HFF-Myc (cell line): ENCODE measurements at regions not wholly inside any gene's neighbourhood (a gene's known extent, or its start where the extent isn't known, plus 50 kb on each side); places are given as distances from the start of the nearest gene placed in this dataset.

Experiments used
- DNase-seq: peaks from one replicate; pipeline ENCODE4 v3.0.0-alpha.2; 2011; ENCODE audit warnings: low read depth; ENCODE audit errors: extremely low read depth
- H3K4me3 ChIP-seq: replicated peaks from 2 replicates; pipeline ENCODE4 v1.5.1; 2011; ENCODE audit warnings: low read depth, mild to moderate bottlenecking, control low read depth, low read length
- TF ChIP-seq, protein P1 (sequence below): IDR thresholded peaks from 2 replicates; pipeline ENCODE4 v1.5.1; 2012; ENCODE audit warnings: mild to moderate bottlenecking, low read depth, low read length, control low read depth; ENCODE audit errors: missing control alignments

DNA sequence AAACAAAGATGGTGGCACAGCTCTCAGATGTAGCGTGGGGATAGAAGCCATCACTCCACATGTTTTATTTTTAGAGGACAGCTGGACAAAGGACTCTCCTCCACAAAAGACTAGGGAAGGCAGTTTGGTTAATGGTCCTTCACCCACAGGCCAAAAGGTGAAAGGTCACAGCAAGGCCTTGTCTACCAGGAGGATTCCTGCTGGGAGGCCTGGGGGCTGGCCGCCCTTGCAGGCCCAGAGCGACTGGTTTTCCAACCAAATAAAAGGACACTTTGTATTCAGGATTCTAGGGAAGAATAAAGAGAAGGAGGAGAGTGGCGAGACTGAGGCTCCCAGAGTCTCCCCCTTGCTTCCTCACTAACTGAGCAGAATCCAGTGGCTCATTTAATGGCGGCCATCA is 94.3 kb downstream of the AXIN2 start:
- no peak for DNase-seq
- TF ChIP-seq, protein P1, sequence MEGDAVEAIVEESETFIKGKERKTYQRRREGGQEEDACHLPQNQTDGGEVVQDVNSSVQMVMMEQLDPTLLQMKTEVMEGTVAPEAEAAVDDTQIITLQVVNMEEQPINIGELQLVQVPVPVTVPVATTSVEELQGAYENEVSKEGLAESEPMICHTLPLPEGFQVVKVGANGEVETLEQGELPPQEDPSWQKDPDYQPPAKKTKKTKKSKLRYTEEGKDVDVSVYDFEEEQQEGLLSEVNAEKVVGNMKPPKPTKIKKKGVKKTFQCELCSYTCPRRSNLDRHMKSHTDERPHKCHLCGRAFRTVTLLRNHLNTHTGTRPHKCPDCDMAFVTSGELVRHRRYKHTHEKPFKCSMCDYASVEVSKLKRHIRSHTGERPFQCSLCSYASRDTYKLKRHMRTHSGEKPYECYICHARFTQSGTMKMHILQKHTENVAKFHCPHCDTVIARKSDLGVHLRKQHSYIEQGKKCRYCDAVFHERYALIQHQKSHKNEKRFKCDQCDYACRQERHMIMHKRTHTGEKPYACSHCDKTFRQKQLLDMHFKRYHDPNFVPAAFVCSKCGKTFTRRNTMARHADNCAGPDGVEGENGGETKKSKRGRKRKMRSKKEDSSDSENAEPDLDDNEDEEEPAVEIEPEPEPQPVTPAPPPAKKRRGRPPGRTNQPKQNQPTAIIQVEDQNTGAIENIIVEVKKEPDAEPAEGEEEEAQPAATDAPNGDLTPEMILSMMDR, result no peak

GRCh38 chr17:65466547-65466946 is 94.9 kb downstream of the AXIN2 start:
- TF ChIP-seq, protein P1, result no peak
- no peak for DNase-seq
- no peak overlapping the region for H3K4me3 ChIP-seq

More for the DNA sequence above, 94.3 kb downstream of the AXIN2 start:
- no peak overlapping the region for H3K4me3 ChIP-seq

GRCh38 chr17:65463242-65463641 is 98.2 kb downstream of the AXIN2 start:
- H3K4me3 ChIP-seq, result no peak overlapping the region
- TF ChIP-seq, protein P1, result no peak
- DNase-seq, result no peak

- DNase-seq, result no peak
- H3K4me3 ChIP-seq, result no peak overlapping the region
- TF ChIP-seq, protein P1, result no peak
Measured at GRCh38 chr17:65459677-65460347, 101.6 kb downstream of the AXIN2 start.

DNA sequence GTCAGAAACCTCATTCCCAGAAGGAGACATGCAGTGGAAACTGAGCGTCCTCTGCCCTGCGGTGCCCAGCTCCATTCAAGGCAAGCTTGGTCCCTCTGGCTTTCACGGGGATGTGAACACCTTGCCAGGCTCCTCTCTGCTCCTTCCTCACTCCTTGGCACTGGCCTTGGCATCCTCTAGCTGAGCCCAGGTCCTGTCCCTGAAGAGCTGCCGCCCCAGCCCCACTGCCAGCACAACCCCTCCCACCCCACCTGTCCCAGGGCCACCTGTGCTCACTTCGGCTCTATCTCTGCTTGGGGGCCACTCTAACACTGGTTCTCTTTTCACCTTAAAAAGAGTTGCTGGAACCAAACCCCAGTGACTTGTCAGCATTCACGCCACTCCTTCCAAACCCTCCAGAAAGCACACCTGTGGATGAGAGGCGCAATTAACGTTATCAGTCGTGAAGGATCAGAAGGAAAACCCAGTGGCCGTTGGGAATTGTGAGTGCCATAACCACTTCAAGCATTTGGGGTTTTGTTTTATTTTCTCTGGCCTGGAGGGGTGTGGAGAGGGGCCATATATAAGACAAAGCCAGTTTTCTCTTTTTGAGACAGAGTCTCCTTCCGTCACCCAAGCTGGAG is 103.7 kb downstream of the AXIN2 start:
- H3K4me3 ChIP-seq, result no peak overlapping the region
- TF ChIP-seq, protein P1, result no peak
- DNase-seq, result no peak

DNA sequence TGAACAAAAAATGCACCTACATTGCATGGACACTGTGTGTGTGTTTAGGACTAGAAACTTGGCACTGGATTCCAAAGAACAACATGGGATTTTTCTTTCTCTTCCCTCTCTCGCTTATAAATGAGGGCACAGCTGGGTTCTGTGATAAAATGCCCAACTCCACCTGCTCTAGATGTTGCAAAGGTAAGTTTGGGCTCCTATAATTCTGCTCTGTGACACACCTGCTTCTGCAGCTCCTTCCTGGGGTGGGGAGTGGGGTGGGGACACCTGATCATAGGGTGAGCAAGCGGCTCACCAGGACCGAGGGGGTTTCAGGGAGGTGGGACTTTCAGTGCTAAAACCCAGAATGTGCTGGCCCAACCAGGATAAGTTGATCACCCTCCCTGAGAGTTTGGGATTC is 104.3 kb downstream of the AXIN2 start:
- no peak overlapping the region for H3K4me3 ChIP-seq
- DNase-seq, result no peak
- TF ChIP-seq, protein P1, result no peak
